Erythroblast (primary cell): ENCODE measurements at regions not wholly inside any gene's neighbourhood (a gene's known extent, or its start where the extent isn't known, plus 50 kb on each side); places are given as distances from the start of the nearest gene placed in this dataset.
"Not testable (repeated sequence)": the region's sequence is repeated elsewhere in the genome, so short reads cannot be mapped to it uniquely, and the experiment has no call there.

ENCODE experiments used
- DNase-seq, 2 experiments: peaks; one replicate each; lab custom pipeline; 2025; lab: John Stamatoyannopoulos, UW
- GATA1 ChIP-seq: IDR thresholded peaks from 2 replicates; pipeline ENCODE4 v1.6.1; 2011; ENCODE audit warnings: low read depth, mild to moderate bottlenecking, control low read depth, low read length, moderate library complexity
- POLR2A ChIP-seq: IDR thresholded peaks from 2 replicates; pipeline ENCODE4 v1.6.1; 2011; ENCODE audit warnings: mild to moderate bottlenecking, low read length

- DNase-seq: no peak
- no peak for TF ChIP-seq POLR2A
- no peak for TF ChIP-seq GATA1
Measured at GRCh38 chr16:88309174-88309907, 73.4 kb upstream of the ZNF469 start.

- no peak for DNase-seq
- TF ChIP-seq GATA1: no peak
- no peak for TF ChIP-seq POLR2A
Measured at GRCh38 chr16:88309908-88310265, 72.9 kb upstream of the ZNF469 start.

- TF ChIP-seq POLR2A (no peak), GATA1 (no peak)
- DNase-seq: no peak
Measured at GRCh38 chr16:88310796-88311605, 71.8 kb upstream of the ZNF469 start.

- DNase-seq: not testable (repeated sequence)
Measured at GRCh38 chr16:88311860-88312259, 70.9 kb upstream of the ZNF469 start.

GRCh38 chr16:88312732-88313131, 70.0 kb upstream of the ZNF469 start:
- TF ChIP-seq GATA1 (no peak), POLR2A (no peak)
- DNase-seq: no peak

- no peak for DNase-seq
- TF ChIP-seq GATA1: no peak
- no peak for TF ChIP-seq POLR2A
Measured at GRCh38 chr16:88314991-88315542, 67.7 kb upstream of the ZNF469 start.

- no peak for TF ChIP-seq GATA1
- no peak for DNase-seq
Measured at GRCh38 chr16:88315543-88316105, 67.1 kb upstream of the ZNF469 start.

GRCh38 chr16:88316151-88316550, 66.6 kb upstream of the ZNF469 start:
- DNase-seq: no peak
- no peak for TF ChIP-seq POLR2A
- no peak for TF ChIP-seq GATA1

- DNase-seq: no peak
- no peak for TF ChIP-seq POLR2A
- no peak for TF ChIP-seq GATA1
Measured at GRCh38 chr16:88316941-88317612, 65.7 kb upstream of the ZNF469 start.

GRCh38 chr16:88317613-88317965, 65.2 kb upstream of the ZNF469 start:
- DNase-seq: no peak
- TF ChIP-seq POLR2A (no peak), GATA1 (no peak)

GRCh38 chr16:88318051-88318450, 64.7 kb upstream of the ZNF469 start:
- DNase-seq: no peak
- TF ChIP-seq GATA1: no peak

GRCh38 chr16:88318521-88318920, 64.2 kb upstream of the ZNF469 start:
- TF ChIP-seq GATA1: no peak
- no peak for TF ChIP-seq POLR2A
- no peak for DNase-seq

- TF ChIP-seq POLR2A (no peak), GATA1 (no peak)
Measured at GRCh38 chr16:88319116-88319965, 63.4 kb upstream of the ZNF469 start.

GRCh38 chr16:88320947-88321634, 61.7 kb upstream of the ZNF469 start:
- peak; percentile 19 to 33 for DNase-seq
- no peak for TF ChIP-seq POLR2A
- TF ChIP-seq GATA1: no peak

More at GRCh38 chr16:88319116-88319965, 63.4 kb upstream of the ZNF469 start:
- DNase-seq: no peak
